ENCODE measurements at regions not wholly inside any gene's neighbourhood (a gene's known extent, or its start where the extent isn't known, plus 50 kb on each side); places are given as distances from the start of the nearest gene placed in this dataset.

DNA sequence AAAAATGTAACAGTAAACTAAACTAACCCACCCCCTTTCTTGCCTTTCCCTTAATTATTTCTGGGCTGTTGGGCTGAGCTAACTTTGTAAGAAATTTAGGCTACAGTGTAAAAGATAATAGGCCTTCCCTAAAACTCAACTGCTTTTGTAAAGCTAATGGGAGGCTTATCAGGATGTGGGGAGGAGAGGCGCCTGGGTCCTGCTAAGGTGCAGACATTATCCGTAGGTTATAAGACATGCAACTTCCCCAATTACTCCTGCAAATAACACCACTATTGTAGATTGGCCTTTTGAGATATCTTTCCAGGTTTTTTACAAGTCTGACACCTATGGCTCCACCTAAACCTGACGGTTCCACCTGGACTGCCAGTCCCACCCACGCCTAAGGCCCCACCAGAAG, 88.3 kb downstream of the NPAP1 start:
- TF ChIP-seq SUZ12 (IDR thresholded peaks at IDR 0.05; ENCODE audit: extremely low read depth, insufficient read depth, insufficient read length), result no peak
- TF ChIP-seq YY1 (IDR thresholded peaks at IDR 0.05; ENCODE audit: insufficient read depth, insufficient read length), result no peak
- TF ChIP-seq ZNF274 (IDR thresholded peaks at IDR 0.05; ENCODE audit: low read depth, low read length), result no peak

All from NT2/D1 (cell line).